Liver (tissue), 3 donors: ENCODE measurements at regions not wholly inside any gene's neighbourhood (a gene's known extent, or its start where the extent isn't known, plus 50 kb on each side); places are given as distances from the start of the nearest gene placed in this dataset.

ENCODE experiments used
- EGR1 ChIP-seq, 2 donors: IDR thresholded peaks; 2 replicates each; pipeline ENCODE4 v1.6.1; 2016 to 2018; ENCODE audit warnings: antibody characterized with exemption in 2 of 2, low read depth in 2 of 2
- GABPA ChIP-seq, 2 donors: IDR thresholded peaks in 1 of 2; conservative IDR thresholded peaks in 1 of 2; 2 replicates each; pipeline ENCODE4 v1.6.1; 2016; ENCODE audit warnings: antibody characterized with exemption in 2 of 2, mild to moderate bottlenecking in 1 of 2, moderate library complexity in 1 of 2
- JUND ChIP-seq, 2 donors: IDR thresholded peaks; 2 replicates each; pipeline ENCODE4 v1.6.1; 2016; ENCODE audit warnings: antibody characterized with exemption in 2 of 2
- RAD21 ChIP-seq, 2 donors: IDR thresholded peaks; 2 replicates each; pipeline ENCODE4 v1.6.1; 2016; ENCODE audit warnings: antibody characterized with exemption in 2 of 2, mild to moderate bottlenecking in 2 of 2
- TAF1 ChIP-seq: conservative IDR thresholded peaks from 2 replicates; pipeline ENCODE4 v1.6.1; 2016; ENCODE audit warnings: antibody characterized with exemption, mild to moderate bottlenecking
- YY1 ChIP-seq: IDR thresholded peaks from 2 replicates; pipeline ENCODE4 v1.6.1; 2016; ENCODE audit warnings: antibody characterized with exemption, mild to moderate bottlenecking
- TF ChIP-seq, protein P1 (sequence below): IDR thresholded peaks from 2 replicates; pipeline ENCODE4 v1.6.1; 2016; ENCODE audit warnings: antibody characterized with exemption
- TF ChIP-seq, protein P2 (sequence below): fragments of 150-350 bp; IDR thresholded peaks from 2 replicates; pipeline ENCODE4 v1.5.1; 2017; ENCODE audit warnings: improper control_type of control experiment, low read depth, low read length; ENCODE audit not compliant: missing input control
- TF ChIP-seq, protein P3 (sequence below): IDR thresholded peaks from 2 replicates; pipeline ENCODE4 v1.6.1; 2016; ENCODE audit warnings: antibody characterized with exemption, mild to moderate bottlenecking
- TF ChIP-seq, protein P4 (sequence below): IDR thresholded peaks from 2 replicates; pipeline ENCODE4 v1.6.1; 2016; ENCODE audit warnings: antibody characterized with exemption
- donor health status: healthy.
- donor health status: healthy.

DNA sequence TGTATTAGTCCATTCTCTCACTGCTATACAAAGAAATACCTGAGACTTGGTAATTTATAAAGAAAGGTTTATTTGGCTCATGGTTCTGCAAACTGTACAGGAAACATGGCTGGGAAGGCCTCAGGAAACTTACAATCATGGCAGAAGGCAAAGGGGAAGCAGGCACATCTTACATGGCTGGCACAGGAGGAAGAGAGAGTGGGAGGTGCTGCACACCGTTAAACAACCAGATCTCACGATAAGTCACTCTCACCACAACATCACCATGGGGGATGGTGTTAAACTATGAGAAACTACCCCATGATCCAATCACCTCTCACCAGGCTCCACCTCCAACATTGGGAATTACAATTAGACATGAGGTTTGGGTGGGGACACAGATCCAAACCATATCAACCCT is 191.8 kb upstream of the PLXNC1 start:
- TF ChIP-seq, protein P1, sequence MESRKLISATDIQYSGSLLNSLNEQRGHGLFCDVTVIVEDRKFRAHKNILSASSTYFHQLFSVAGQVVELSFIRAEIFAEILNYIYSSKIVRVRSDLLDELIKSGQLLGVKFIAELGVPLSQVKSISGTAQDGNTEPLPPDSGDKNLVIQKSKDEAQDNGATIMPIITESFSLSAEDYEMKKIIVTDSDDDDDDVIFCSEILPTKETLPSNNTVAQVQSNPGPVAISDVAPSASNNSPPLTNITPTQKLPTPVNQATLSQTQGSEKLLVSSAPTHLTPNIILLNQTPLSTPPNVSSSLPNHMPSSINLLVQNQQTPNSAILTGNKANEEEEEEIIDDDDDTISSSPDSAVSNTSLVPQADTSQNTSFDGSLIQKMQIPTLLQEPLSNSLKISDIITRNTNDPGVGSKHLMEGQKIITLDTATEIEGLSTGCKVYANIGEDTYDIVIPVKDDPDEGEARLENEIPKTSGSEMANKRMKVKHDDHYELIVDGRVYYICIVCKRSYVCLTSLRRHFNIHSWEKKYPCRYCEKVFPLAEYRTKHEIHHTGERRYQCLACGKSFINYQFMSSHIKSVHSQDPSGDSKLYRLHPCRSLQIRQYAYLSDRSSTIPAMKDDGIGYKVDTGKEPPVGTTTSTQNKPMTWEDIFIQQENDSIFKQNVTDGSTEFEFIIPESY = no peak
- TF ChIP-seq, protein P2, sequence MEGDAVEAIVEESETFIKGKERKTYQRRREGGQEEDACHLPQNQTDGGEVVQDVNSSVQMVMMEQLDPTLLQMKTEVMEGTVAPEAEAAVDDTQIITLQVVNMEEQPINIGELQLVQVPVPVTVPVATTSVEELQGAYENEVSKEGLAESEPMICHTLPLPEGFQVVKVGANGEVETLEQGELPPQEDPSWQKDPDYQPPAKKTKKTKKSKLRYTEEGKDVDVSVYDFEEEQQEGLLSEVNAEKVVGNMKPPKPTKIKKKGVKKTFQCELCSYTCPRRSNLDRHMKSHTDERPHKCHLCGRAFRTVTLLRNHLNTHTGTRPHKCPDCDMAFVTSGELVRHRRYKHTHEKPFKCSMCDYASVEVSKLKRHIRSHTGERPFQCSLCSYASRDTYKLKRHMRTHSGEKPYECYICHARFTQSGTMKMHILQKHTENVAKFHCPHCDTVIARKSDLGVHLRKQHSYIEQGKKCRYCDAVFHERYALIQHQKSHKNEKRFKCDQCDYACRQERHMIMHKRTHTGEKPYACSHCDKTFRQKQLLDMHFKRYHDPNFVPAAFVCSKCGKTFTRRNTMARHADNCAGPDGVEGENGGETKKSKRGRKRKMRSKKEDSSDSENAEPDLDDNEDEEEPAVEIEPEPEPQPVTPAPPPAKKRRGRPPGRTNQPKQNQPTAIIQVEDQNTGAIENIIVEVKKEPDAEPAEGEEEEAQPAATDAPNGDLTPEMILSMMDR = no peak
- TF ChIP-seq RAD21 (IDR thresholded peaks at IDR 0.05) = no peak
- TF ChIP-seq TAF1 = no peak
- no peak for TF ChIP-seq YY1
- no peak for TF ChIP-seq JUND (IDR thresholded peaks at IDR 0.05)
- no peak for TF ChIP-seq GABPA (IDR thresholded peaks at IDR 0.05 in 1 of 2, conservative IDR thresholded peaks at IDR 0.05 in 1 of 2)
- TF ChIP-seq, protein P3, sequence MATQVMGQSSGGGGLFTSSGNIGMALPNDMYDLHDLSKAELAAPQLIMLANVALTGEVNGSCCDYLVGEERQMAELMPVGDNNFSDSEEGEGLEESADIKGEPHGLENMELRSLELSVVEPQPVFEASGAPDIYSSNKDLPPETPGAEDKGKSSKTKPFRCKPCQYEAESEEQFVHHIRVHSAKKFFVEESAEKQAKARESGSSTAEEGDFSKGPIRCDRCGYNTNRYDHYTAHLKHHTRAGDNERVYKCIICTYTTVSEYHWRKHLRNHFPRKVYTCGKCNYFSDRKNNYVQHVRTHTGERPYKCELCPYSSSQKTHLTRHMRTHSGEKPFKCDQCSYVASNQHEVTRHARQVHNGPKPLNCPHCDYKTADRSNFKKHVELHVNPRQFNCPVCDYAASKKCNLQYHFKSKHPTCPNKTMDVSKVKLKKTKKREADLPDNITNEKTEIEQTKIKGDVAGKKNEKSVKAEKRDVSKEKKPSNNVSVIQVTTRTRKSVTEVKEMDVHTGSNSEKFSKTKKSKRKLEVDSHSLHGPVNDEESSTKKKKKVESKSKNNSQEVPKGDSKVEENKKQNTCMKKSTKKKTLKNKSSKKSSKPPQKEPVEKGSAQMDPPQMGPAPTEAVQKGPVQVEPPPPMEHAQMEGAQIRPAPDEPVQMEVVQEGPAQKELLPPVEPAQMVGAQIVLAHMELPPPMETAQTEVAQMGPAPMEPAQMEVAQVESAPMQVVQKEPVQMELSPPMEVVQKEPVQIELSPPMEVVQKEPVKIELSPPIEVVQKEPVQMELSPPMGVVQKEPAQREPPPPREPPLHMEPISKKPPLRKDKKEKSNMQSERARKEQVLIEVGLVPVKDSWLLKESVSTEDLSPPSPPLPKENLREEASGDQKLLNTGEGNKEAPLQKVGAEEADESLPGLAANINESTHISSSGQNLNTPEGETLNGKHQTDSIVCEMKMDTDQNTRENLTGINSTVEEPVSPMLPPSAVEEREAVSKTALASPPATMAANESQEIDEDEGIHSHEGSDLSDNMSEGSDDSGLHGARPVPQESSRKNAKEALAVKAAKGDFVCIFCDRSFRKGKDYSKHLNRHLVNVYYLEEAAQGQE = no peak
- no peak for TF ChIP-seq EGR1 (IDR thresholded peaks at IDR 0.05; ENCODE audit: low read depth in 2 of 2)
- TF ChIP-seq, protein P4, sequence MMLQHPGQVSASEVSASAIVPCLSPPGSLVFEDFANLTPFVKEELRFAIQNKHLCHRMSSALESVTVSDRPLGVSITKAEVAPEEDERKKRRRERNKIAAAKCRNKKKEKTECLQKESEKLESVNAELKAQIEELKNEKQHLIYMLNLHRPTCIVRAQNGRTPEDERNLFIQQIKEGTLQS = no peak
